ENCODE measurements at regions not wholly inside any gene's neighbourhood (a gene's known extent, or its start where the extent isn't known, plus 50 kb on each side); places are given as distances from the start of the nearest gene placed in this dataset.

DNA sequence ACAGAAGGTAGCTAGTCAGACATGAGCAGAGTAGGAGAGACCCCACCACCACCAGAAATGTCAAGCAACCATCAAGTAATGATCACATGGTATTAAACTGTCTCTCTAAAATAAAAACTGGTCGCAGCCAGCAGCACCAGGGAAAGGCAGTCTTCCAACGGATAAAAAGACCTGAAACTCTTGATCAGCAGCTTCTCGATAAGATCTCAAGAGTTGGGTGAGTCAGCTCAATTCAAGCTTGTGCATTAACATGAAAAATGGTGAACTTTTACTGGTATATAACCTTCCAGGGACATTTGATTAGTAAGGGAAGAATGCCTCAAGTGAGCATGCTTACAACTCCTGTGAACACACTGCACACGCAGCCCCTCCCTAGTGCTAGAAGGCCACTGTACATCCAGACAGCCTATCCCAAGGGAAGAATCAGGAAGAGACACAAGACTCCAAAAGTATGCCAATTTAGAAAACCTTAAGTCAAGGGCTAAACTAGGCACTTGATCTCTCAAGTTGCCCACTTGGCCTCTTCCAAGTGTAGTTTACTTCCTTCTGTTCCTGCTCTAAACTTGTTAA is 270.0 kb upstream of the GNPDA2 start:
- Histone ChIP-seq H4K20me1 (ENCODE audit: insufficient read depth) (no peaks in the 10 kb centered on the region), H3K9me2 (ENCODE audit: insufficient read depth, low read length) (no peaks in the 10 kb centered on the region), H3K79me2 (replicated peaks; ENCODE audit: insufficient read depth, low read length) (no peaks in the 10 kb centered on the region), H2AFZ (ENCODE audit: low read depth, low read length) (no peak overlapping the region), H3K4me3 (ENCODE audit: low read length) (no peak overlapping the region), H3K9me3 (ENCODE audit: low read length) (no peaks in the 10 kb centered on the region), H3F3A (ENCODE audit: insufficient read depth, low read length, poor library complexity, severe bottlenecking) (no peaks in the 10 kb centered on the region), H3K4me2 (ENCODE audit: low read length) (no peak overlapping the region), H3K9ac (ENCODE audit: low read length) (no peak overlapping the region), H3K36me3 (ENCODE audit: insufficient read depth, low read length) (no peaks in the 10 kb centered on the region), H3K27me3 (ENCODE audit: insufficient read depth, low read depth, low read length) (no peaks in the 10 kb centered on the region), H3K27ac (ENCODE audit: low read length) (no peak overlapping the region)
- no peak for TF ChIP-seq EP300 (conservative IDR thresholded peaks at IDR 0.05; ENCODE audit: poor library complexity, severe bottlenecking)
- TF ChIP-seq, protein P1, sequence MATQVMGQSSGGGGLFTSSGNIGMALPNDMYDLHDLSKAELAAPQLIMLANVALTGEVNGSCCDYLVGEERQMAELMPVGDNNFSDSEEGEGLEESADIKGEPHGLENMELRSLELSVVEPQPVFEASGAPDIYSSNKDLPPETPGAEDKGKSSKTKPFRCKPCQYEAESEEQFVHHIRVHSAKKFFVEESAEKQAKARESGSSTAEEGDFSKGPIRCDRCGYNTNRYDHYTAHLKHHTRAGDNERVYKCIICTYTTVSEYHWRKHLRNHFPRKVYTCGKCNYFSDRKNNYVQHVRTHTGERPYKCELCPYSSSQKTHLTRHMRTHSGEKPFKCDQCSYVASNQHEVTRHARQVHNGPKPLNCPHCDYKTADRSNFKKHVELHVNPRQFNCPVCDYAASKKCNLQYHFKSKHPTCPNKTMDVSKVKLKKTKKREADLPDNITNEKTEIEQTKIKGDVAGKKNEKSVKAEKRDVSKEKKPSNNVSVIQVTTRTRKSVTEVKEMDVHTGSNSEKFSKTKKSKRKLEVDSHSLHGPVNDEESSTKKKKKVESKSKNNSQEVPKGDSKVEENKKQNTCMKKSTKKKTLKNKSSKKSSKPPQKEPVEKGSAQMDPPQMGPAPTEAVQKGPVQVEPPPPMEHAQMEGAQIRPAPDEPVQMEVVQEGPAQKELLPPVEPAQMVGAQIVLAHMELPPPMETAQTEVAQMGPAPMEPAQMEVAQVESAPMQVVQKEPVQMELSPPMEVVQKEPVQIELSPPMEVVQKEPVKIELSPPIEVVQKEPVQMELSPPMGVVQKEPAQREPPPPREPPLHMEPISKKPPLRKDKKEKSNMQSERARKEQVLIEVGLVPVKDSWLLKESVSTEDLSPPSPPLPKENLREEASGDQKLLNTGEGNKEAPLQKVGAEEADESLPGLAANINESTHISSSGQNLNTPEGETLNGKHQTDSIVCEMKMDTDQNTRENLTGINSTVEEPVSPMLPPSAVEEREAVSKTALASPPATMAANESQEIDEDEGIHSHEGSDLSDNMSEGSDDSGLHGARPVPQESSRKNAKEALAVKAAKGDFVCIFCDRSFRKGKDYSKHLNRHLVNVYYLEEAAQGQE (IDR thresholded peaks at IDR 0.05; ENCODE audit: borderline replicate concordance): no peak

DNA sequence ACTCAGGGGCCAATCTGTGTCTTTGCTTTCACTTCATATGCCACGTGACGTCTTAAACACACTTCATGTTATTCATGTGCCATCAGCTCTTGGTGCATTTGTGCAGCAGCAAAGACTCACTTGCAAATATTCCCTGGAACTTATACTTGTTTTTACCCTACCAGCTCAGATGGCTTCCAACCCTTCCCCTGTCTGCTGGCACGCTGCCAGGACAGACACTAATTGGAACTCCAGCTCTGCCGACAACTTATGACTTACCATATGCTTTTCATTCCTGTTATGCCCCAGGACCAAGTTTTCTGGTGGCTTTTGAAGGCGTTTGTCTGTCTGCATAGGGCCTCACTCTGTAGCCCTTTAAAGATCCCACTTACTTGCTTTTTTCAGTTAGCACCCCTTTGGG is 261.7 kb upstream of the GNPDA2 start:
- Histone ChIP-seq H3K79me2 (replicated peaks; ENCODE audit: insufficient read depth, low read length) (no peaks in the 10 kb centered on the region), H3K4me2 (ENCODE audit: low read length) (no peak overlapping the region), H3K27me3 (ENCODE audit: insufficient read depth, low read depth, low read length) (no peaks in the 10 kb centered on the region), H2AFZ (ENCODE audit: low read depth, low read length) (no peak overlapping the region), H3K4me3 (ENCODE audit: low read length) (no peak overlapping the region), H4K20me1 (ENCODE audit: insufficient read depth) (no peaks in the 10 kb centered on the region), H3F3A (ENCODE audit: insufficient read depth, low read length, poor library complexity, severe bottlenecking) (no peaks in the 10 kb centered on the region), H3K9me3 (ENCODE audit: low read length) (no peaks in the 10 kb centered on the region), H3K9me2 (ENCODE audit: insufficient read depth, low read length) (no peaks in the 10 kb centered on the region), H3K9ac (ENCODE audit: low read length) (no peak overlapping the region), H3K36me3 (ENCODE audit: insufficient read depth, low read length) (no peaks in the 10 kb centered on the region), H3K27ac (ENCODE audit: low read length) (no peak overlapping the region)
- TF ChIP-seq, protein P1 (IDR thresholded peaks at IDR 0.05; ENCODE audit: borderline replicate concordance): no peak
- TF ChIP-seq TAF1 (IDR thresholded peaks at IDR 0.05; ENCODE audit: low read depth): no peak
- TF ChIP-seq SMC3 (conservative IDR thresholded peaks at IDR 0.05; ENCODE audit: poor library complexity): no peak
- TF ChIP-seq, protein P2, sequence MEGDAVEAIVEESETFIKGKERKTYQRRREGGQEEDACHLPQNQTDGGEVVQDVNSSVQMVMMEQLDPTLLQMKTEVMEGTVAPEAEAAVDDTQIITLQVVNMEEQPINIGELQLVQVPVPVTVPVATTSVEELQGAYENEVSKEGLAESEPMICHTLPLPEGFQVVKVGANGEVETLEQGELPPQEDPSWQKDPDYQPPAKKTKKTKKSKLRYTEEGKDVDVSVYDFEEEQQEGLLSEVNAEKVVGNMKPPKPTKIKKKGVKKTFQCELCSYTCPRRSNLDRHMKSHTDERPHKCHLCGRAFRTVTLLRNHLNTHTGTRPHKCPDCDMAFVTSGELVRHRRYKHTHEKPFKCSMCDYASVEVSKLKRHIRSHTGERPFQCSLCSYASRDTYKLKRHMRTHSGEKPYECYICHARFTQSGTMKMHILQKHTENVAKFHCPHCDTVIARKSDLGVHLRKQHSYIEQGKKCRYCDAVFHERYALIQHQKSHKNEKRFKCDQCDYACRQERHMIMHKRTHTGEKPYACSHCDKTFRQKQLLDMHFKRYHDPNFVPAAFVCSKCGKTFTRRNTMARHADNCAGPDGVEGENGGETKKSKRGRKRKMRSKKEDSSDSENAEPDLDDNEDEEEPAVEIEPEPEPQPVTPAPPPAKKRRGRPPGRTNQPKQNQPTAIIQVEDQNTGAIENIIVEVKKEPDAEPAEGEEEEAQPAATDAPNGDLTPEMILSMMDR (IDR thresholded peaks at IDR 0.05; ENCODE audit: poor library complexity, severe bottlenecking): no peak
- TF ChIP-seq EP300 (conservative IDR thresholded peaks at IDR 0.05; ENCODE audit: poor library complexity, severe bottlenecking): no peak
- TF ChIP-seq MXI1 (conservative IDR thresholded peaks at IDR 0.05; ENCODE audit: poor library complexity, severe bottlenecking): no peak
- TF ChIP-seq EZH2 (IDR thresholded peaks at IDR 0.05; ENCODE audit: borderline replicate concordance, insufficient read depth, low read length, poor library complexity, severe bottlenecking): no peak
